ENCODE measurements at regions not wholly inside any gene's neighbourhood (a gene's known extent, or its start where the extent isn't known, plus 50 kb on each side); places are given as distances from the start of the nearest gene placed in this dataset.

- no peak for DNase-seq
Observed at GRCh38 chr12:30437044-30437443, 258.6 kb downstream of the IPO8 start.

DNA sequence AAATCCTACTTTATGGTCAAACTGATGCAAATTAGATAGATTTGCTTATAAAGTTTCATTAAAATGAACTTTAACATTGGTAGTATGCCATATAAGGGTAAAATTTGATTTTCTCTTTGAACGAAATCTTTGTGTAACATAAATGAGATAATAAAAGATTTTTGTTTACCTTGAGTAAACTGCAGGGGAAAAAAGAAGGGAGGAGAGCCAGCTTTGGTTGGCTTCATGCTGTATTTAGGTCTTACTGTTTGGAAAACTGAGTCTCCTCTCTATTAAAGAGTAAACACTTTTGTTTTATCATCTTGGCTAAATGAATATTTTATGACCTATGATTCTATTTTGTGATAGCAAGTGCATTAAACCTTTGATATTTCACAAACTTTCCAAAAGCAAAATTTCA, 267.6 kb downstream of the IPO8 start:
- DNase-seq: no peak

DNA sequence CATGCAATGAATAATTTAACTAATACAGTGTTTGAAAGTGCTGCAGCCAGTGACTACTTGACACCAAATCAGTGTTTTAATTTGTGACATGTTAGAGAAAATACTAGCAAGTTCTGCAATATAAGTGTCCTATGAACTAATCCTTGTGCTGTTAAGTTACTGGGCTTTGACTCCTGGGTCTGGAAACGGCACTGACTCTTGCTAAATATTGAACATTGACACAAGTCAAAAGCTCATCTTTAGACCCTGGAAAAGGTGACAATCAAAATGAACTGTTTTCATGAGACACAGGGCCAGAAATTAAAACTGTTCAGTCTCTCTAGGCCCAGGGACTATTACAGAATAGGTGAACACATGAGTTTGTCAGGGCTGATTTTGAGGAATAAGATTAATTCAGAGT, 268.1 kb downstream of the IPO8 start:
- DNase-seq: no peak

DNA sequence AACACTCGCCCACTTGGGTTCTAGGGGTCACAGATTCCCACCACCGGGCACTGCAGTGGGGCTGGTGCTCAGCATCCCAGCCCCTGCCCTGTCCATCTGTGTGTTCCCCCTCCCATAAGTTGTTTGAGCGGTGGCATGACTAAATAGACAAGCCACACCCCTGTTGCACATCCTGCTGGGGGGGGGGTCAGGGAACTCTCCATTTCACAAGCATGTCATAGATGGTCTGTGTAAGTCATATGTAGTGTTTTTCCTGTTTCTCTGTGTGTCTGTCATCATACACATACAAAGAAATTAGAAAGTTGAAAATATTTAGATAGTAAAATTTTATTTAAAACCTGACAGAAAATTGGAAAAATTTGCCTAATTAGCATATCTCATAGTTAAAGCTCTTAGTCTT, 270.2 kb downstream of the IPO8 start:
- DNase-seq: no peak

- no peak for DNase-seq
Observed at GRCh38 chr12:30423330-30423729, 272.3 kb downstream of the IPO8 start.

- no peak for DNase-seq
Observed at GRCh38 chr12:30422844-30423243, 272.8 kb downstream of the IPO8 start.

- DNase-seq: no peak
Observed at GRCh38 chr12:30420561-30420960, 275.1 kb downstream of the IPO8 start.

- no peak for DNase-seq
Observed at GRCh38 chr12:30417697-30418231, 277.9 kb downstream of the IPO8 start.

DNA sequence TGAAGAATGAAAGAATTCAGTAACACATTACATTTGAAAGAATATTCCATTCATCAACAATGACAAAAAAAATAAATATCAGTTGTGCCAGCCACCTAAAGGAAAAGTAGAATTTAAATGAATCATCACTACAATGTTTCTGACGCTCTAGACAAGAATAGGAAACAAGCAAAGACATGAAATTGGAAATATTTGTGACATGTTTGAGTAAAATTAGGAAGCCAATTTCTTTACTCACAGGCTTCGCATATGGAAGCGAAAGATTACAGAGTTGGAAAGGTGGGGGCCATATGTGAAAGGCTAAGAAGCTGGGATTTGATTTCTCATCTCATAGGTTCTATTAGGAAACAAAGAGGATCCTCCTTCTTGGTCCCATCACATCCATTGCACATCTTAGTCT, 279.0 kb downstream of the IPO8 start:
- no peak for DNase-seq

GRCh38 chr12:30415777-30416176, 279.9 kb downstream of the IPO8 start:
- DNase-seq: no peak

GRCh38 chr12:30414507-30414906, 281.2 kb downstream of the IPO8 start:
- no peak for DNase-seq

- no peak for DNase-seq
Observed at GRCh38 chr12:30400349-30400748, 295.3 kb downstream of the IPO8 start.

DNA sequence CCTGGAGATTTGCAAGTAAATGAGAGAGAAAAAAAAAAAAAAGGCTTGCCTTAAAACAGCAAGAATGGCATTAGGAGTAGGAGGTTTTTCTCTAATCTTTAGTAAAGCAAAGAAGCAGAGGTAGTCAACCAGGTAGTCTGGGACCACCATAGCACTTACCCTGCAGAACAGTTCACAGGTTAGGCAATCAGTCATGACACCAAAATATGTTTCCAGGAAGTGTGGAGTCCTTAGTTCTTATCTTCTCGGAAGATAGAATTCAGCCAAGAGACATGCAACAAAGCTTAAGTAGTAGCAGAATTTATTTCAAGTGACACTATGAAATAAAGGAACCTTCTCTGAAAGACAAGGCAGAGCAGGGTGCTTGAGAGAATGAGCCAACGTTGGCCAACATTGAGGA, 295.8 kb downstream of the IPO8 start:
- DNase-seq: no peak

DNA sequence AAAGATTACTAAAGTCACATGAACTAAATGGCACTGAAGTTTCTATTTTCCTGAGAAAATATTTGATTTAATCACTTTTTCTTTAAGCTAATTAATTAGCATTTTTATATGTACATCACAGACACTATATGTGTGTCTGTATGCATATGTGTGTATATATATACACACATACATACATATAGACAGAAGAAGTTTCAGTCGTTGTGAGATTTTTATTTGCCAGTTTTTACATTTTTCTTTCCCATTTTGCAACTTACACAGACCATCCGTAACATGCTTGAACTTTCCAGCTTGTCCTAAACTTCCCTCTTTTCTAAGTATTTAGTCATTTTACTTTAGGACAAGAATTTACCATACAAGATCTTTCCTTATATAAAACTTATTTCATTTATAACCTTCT, 299.1 kb downstream of the IPO8 start:
- DNase-seq: no peak

GRCh38 chr12:30395190-30395589, 300.5 kb downstream of the IPO8 start:
- DNase-seq: no peak

- no peak for DNase-seq
Observed at GRCh38 chr12:30391766-30392366, 303.8 kb downstream of the IPO8 start.

DNA sequence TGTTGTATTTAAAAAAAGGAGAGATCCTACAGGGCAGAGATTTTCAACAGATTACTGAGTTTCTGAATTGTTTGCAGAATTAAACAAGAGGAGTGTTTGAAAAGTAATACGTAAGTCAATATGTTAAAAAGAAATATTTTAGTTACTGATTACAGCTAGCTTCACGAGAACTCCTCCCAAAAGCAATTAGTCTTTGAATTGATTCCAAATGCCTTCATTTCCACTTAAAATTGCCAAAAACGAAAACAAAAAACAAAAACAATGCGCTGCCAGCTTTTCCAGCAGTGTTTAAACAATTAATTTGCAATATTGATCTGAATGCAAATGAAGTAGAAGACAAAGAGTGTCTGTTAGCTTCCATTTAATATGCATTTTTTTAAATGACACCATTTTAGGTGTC, 310.0 kb downstream of the IPO8 start:
- DNase-seq: no peak

DNA sequence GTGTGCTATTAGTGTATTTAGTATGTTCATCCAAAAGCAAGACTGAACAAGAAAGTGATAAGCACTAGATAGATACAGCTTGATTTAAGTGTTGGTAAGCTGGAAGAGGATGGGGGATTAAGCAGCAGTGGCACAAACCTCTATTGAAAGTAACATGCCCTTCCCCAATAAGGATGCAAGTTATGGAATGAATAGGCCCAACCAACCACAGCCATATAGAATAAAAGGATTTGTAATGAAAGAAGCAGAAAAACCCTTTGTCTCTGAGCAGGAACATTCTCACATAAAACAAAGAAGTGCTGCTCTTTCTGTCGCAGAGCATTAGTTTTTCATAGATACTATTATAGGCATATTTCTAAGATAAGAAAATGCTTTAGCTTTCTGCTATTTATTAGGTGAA, 310.7 kb downstream of the IPO8 start:
- DNase-seq: no peak

DNA sequence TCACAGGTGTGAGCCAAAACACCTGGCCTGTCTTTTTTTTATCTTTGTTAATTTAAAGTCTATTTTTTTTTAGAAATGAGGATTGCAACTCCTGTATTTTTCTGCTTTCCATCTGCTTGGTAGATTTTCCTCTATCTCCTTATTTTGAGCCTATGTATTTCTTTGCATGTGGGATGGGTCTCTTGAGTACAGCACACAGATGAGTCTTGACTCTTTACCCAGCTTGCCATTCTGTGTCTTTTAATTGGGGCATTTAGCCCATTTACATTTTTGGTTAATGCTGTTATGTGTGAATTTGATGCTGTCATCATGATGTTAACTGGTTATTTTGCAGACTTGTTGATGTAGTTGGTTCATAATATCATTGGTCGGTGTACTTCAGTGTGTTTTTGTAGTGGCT, 317.4 kb downstream of the IPO8 start:
- no peak for DNase-seq

DNA sequence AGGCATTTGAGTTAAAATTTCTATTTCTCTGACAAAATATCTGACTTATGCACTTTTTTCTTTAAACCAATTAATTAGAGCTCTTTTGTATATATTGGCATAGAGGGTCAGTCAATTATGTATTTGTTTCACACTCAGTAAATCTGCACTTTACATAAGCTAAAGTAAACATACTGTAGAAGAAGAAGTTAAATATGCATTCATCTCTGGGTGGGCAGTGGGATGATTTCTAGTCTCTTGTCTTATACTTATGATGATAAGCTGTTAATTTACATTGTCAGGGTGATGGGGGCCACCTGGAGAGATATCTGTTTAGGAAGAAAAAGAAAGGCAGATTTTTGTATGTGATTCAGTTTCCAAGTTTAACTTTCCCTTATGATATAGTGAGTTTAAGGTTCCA, 330.8 kb downstream of the IPO8 start:
- no peak for DNase-seq

DNA sequence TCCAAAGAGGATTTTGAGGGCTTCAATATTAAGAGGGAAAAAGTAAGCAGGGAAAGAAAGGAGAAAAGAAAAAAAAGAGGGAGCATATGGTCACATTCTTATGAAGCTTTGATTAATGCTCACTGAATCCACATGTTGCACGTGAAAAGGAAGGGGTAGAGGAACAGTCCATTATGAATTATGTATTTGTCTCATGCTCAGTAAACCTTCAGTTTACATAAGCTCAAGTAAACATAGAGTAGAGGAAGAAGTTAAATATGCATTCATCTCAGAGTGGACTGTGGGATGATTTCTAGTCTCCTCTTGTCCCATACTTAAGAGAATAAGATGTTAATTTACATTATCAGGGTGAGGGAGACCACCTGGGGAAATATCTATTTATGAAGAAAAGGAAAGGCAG, 334.5 kb downstream of the IPO8 start:
- DNase-seq: no peak

- DNase-seq: no peak
Observed at GRCh38 chr12:30358671-30359070, 337.0 kb downstream of the IPO8 start.

- no peak for DNase-seq
Observed at GRCh38 chr12:30357766-30358490, 337.7 kb downstream of the IPO8 start.

DNA sequence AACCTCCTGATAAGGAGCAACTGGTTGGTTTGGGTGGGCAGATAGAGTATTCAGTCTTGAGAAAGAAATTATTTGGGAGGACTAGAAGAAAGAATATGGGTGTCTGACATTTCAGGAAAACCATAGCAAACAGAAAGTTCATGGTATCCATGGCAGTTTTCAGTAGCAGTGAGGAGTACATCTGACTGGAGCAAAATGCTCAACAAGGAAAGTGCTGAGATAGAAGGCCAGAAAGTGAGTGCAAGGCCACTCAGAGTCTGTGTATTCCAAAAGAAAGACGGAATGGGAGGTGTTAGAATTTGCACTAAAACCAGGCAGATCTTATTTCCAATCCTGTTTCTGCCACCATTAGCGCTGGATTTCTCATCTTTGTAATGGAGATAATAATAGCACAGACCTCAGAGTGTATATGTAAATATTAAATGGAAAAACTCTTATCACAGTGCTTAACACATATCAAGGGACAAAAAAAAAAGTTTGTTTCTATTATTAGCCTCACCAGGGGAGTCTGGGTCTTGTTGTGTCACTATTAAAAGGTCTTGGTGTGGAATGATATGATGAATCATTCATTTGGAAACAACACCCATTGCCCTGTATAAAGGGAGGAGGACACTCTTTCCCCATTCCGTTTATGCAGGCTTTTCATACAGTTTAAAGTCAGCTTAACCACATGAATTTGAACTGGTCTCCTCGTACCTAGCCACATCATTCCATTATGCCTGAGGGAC, 349.8 kb downstream of the IPO8 start:
- DNase-seq: no peak
